A549 (cell line): ENCODE measurements at regions not wholly inside any gene's neighbourhood (a gene's known extent, or its start where the extent isn't known, plus 50 kb on each side); places are given as distances from the start of the nearest gene placed in this dataset.

Source experiments
- ATAC-seq, 2 experiments: fragments of 200-7000 bp in 1 of 2; fragments of >200 bp in 1 of 2; cut with Nextera tagmentation in 1 of 2; cut with Tn5 transposase in 1 of 2; 3 replicates each; pipeline versions ENCODE4 v1.8.0 to v1.9.1; 2018 to 2020; ENCODE audit warnings: mild to moderate bottlenecking in 1 of 2, moderate library complexity in 1 of 2
- CTCF ChIA-PET: fragments of 300-600 bp; sonication (Branson Sonifier 250); formaldehyde crosslinking; extraction: SDS; loops from one replicate; lab custom pipeline; 2021; ENCODE audit warnings: antibody characterized with exemption, inconsistent platforms; lab: Yijun Ruan, JAX
- POLR2A ChIA-PET: fragments of 350-600 bp; formaldehyde crosslinking; extraction: SDS; loops from one replicate; lab custom pipeline; 2021; ENCODE audit warnings: antibody characterized with exemption, inconsistent platforms; lab: Yijun Ruan, JAX
- DNase-seq, 2 experiments: peaks; one replicate each; pipeline versions ENCODE4 v3.0.0 to v3.0.0-alpha.2; 2011 to 2016; ENCODE audit warnings: low read depth in 1 of 2, low spot score in 1 of 2
- FAIRE-seq: peaks from 2 replicates; lab custom pipeline; 2011; peaks lifted over from hg19 to GRCh38; lab: Jason Lieb, UNC
- H3K27ac ChIP-seq, 2 experiments: fragments of >200 bp; sonication (Bioruptor Twin); formaldehyde crosslinking; 3 replicates each; pipeline ENCODE4 v1.5.1; 2016 to 2017
- H3K4me1 ChIP-seq: fragments of >200 bp; sonication (Bioruptor Twin); formaldehyde crosslinking; 3 replicates; pipeline ENCODE4 v1.6.1; 2016
- H3K4me2 ChIP-seq: fragments of >200 bp; sonication (Bioruptor Twin); formaldehyde crosslinking; 3 replicates; pipeline ENCODE4 v1.6.1; 2016
- H3K4me3 ChIP-seq: fragments of >200 bp; sonication (Bioruptor Twin); formaldehyde crosslinking; 3 replicates; pipeline ENCODE4 v1.5.1; 2016
- H3K9me3 ChIP-seq: fragments of >200 bp; sonication (Bioruptor Twin); formaldehyde crosslinking; 3 replicates; pipeline ENCODE4 v1.6.1; 2016
- EHF ChIP-seq: fragments of 250-450 bp; sonication (Bioruptor Pico); IDR thresholded peaks from 2 replicates; pipeline ENCODE4 v1.5.0; 2020; ENCODE audit warnings: mild to moderate bottlenecking
- EP300 ChIP-seq, 2 experiments: fragments of >200 bp; sonication (Bioruptor Twin); formaldehyde crosslinking; IDR thresholded peaks; 2 replicates in 1 of 2; 3 replicates in 1 of 2; pipeline ENCODE4 v1.6.1; 2016 to 2017
- FOSB ChIP-seq: fragments of 250-450 bp; sonication (Bioruptor Pico); IDR thresholded peaks from 2 replicates; pipeline ENCODE4 v1.5.0; 2020; ENCODE audit warnings: mild to moderate bottlenecking, moderate library complexity
- FOXS1 ChIP-seq: fragments of 250-450 bp; sonication (Bioruptor Pico); IDR thresholded peaks from 2 replicates; pipeline ENCODE4 v1.5.0; 2020; ENCODE audit warnings: mild to moderate bottlenecking, moderate library complexity
- HDAC2 ChIP-seq: fragments of 200-600 bp; sonication (generic); IDR thresholded peaks from 2 replicates; pipeline ENCODE4 v1.6.1; 2016
- JUN ChIP-seq, 2 experiments: fragments of >200 bp; sonication (Bioruptor Twin); formaldehyde crosslinking; IDR thresholded peaks; 2 replicates in 1 of 2; 3 replicates in 1 of 2; pipeline ENCODE4 v1.6.1; 2016 to 2017
- JUNB ChIP-seq: fragments of >200 bp; sonication (Bioruptor Twin); formaldehyde crosslinking; IDR thresholded peaks from 2 replicates; pipeline ENCODE4 v1.6.1; 2016
- KDM5A ChIP-seq: fragments of 200-600 bp; sonication (generic); IDR thresholded peaks from 2 replicates; pipeline ENCODE4 v1.6.1; 2016; ENCODE audit warnings: antibody characterized with exemption, mild to moderate bottlenecking
- MAZ ChIP-seq: fragments of 150-350 bp; IDR thresholded peaks from 2 replicates; pipeline ENCODE4 v1.6.1; 2014; ENCODE audit warnings: antibody characterized with exemption, low read depth, low read length, borderline replicate concordance
- NPAS2 ChIP-seq: fragments of 250-450 bp; sonication (Bioruptor Pico); IDR thresholded peaks from 2 replicates; pipeline ENCODE4 v1.8.0; 2022; ENCODE audit warnings: mild to moderate bottlenecking, moderate library complexity, borderline replicate concordance
- POLR2A ChIP-seq: IDR thresholded peaks from 2 replicates; pipeline ENCODE4 v1.6.1; 2012; ENCODE audit warnings: mild to moderate bottlenecking, low read length
- POLR2AphosphoS2 ChIP-seq: conservative IDR thresholded peaks from 2 replicates; pipeline ENCODE4 v1.6.1; 2012; ENCODE audit warnings: low read length, improper control_type of control experiment, inconsistent platforms
- RARB ChIP-seq: fragments of 250-450 bp; sonication (Bioruptor Pico); IDR thresholded peaks from 2 replicates; pipeline ENCODE4 v1.8.0; 2021; ENCODE audit warnings: mild to moderate bottlenecking, moderate library complexity
- RCOR1 ChIP-seq: fragments of 150-350 bp; IDR thresholded peaks from 2 replicates; pipeline ENCODE4 v1.6.1; 2014; ENCODE audit warnings: antibody characterized with exemption, low read length, low read depth
- SREBF2 ChIP-seq: fragments of 450-650 bp; IDR thresholded peaks from 2 replicates; pipeline ENCODE4 v1.6.1; 2014; ENCODE audit warnings: mild to moderate bottlenecking, moderate library complexity
- TFCP2L1 ChIP-seq: fragments of 250-450 bp; sonication (Bioruptor Pico); IDR thresholded peaks from 2 replicates; pipeline ENCODE4 v1.5.0; 2021; ENCODE audit warnings: mild to moderate bottlenecking
- WGBS: methylation state at CpG from one replicate; pipeline ENCODE4 v1.1.6; 2017; ENCODE audit errors: missing lambda C conversion rate; 5-methylcytosine and 5-hydroxymethylcytosine counted together
- TF ChIP-seq, protein P1 (sequence below): fragments of 150-350 bp; IDR thresholded peaks from 2 replicates; pipeline ENCODE4 v1.6.1; 2014; ENCODE audit warnings: low read depth, mild to moderate bottlenecking, low read length
- TF ChIP-seq, protein P2 (sequence below): IDR thresholded peaks from 2 replicates; pipeline ENCODE4 v1.6.1; 2012
- TF ChIP-seq, protein P3 (sequence below): fragments of 200-600 bp; sonication (generic); IDR thresholded peaks from 2 replicates; pipeline ENCODE4 v1.6.1; 2016; ENCODE audit warnings: antibody characterized with exemption, mild to moderate bottlenecking, moderate library complexity
- TF ChIP-seq, protein P4 (sequence below): fragments of >200 bp; sonication (Bioruptor Twin); formaldehyde crosslinking; IDR thresholded peaks from 2 replicates; pipeline ENCODE4 v1.6.1; 2016
- TF ChIP-seq, protein P5 (sequence below): fragments of >200 bp; sonication (Bioruptor Twin); formaldehyde crosslinking; IDR thresholded peaks from 3 replicates; pipeline ENCODE4 v1.6.1; 2016
- TF ChIP-seq, protein P6 (sequence below): fragments of 450-650 bp; IDR thresholded peaks from 2 replicates; pipeline ENCODE4 v1.6.1; 2014; ENCODE audit warnings: antibody characterized with exemption

DNA sequence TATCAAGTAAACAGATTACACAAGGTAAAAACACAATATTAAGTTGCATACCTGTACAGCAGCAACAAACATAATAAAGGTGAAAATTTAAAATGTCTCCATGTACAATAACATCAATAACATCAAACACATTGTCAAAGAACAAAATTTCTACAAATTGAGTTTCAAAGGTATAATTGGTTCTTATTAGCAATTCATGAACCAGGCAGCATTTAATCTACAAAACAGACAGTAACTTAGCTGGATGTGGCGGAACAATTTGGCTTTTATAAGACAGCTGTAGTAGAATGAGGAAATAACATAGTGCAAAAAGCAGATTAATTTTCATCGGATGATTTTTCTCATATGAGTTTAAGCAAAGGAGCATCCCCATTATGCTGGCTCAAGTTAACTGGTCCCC is 1176.8 kb downstream of the EFNA5 start:
- 97% methylated on average over 2 of the region's 2 CpGs for WGBS
- Histone ChIP-seq H3K27ac (no peak overlapping the region), H3K4me1 (no peaks in the 10 kb centered on the region), H3K4me2 (no peak overlapping the region), H3K4me3 (no peak overlapping the region), H3K9me3 (no peaks in the 10 kb centered on the region)
- ChIA-PET POLR2A (no interaction called here), CTCF (no interaction called here)
- no peak for TF ChIP-seq NPAS2 (CRISPR knock-in tag)
- no peak for TF ChIP-seq EHF (CRISPR knock-in tag)
- no peak for TF ChIP-seq KDM5A
- no peak for TF ChIP-seq POLR2A
- TF ChIP-seq, protein P1, sequence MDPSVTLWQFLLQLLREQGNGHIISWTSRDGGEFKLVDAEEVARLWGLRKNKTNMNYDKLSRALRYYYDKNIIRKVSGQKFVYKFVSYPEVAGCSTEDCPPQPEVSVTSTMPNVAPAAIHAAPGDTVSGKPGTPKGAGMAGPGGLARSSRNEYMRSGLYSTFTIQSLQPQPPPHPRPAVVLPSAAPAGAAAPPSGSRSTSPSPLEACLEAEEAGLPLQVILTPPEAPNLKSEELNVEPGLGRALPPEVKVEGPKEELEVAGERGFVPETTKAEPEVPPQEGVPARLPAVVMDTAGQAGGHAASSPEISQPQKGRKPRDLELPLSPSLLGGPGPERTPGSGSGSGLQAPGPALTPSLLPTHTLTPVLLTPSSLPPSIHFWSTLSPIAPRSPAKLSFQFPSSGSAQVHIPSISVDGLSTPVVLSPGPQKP, result no peak
- TF ChIP-seq RARB (CRISPR knock-in tag), result no peak
- TF ChIP-seq, protein P2, sequence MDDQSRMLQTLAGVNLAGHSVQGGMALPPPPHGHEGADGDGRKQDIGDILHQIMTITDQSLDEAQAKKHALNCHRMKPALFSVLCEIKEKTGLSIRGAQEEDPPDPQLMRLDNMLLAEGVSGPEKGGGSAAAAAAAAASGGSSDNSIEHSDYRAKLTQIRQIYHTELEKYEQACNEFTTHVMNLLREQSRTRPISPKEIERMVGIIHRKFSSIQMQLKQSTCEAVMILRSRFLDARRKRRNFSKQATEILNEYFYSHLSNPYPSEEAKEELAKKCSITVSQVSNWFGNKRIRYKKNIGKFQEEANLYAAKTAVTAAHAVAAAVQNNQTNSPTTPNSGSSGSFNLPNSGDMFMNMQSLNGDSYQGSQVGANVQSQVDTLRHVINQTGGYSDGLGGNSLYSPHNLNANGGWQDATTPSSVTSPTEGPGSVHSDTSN, result no peak
- no peak for TF ChIP-seq FOXS1 (CRISPR knock-in tag)
- TF ChIP-seq SREBF2, result no peak
- no peak for TF ChIP-seq RCOR1
- FAIRE-seq (no peak), ATAC-seq (no peak), DNase-seq (no peak)

DNA sequence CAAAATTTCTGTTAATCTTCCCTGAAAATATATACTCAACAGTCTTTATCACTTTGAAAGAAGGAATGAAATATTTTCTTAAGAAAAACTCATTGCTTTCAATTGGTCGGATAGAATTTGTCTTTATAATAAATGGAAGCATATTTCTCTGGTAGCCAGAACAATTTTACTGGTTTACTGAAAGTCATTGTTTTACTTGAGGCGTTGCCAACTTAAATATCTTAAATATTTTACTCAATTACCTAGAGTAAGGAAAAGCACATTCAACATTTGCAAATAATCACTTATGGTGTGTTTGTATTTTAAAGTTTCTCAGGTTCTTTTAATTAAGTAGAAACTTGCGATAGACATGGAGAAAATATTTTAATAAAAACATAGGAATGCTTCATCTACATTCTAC is 1181.7 kb downstream of the EFNA5 start:
- WGBS, result 61% methylated on average over 3 of the region's 3 CpGs
- ChIA-PET CTCF (no interaction called here), POLR2A (no interaction called here)
- Histone ChIP-seq H3K4me1 (no peaks in the 10 kb centered on the region), H3K9me3 (no peaks in the 10 kb centered on the region), H3K4me2 (no peak overlapping the region), H3K27ac (no peak overlapping the region), H3K4me3 (no peak overlapping the region)
- TF ChIP-seq EP300 (IDR thresholded peaks at IDR 0.05), result no peak
- TF ChIP-seq FOSB (CRISPR knock-in tag), result no peak
- TF ChIP-seq JUNB, result no peak
- TF ChIP-seq TFCP2L1 (CRISPR knock-in tag), result no peak
- TF ChIP-seq, protein P3, sequence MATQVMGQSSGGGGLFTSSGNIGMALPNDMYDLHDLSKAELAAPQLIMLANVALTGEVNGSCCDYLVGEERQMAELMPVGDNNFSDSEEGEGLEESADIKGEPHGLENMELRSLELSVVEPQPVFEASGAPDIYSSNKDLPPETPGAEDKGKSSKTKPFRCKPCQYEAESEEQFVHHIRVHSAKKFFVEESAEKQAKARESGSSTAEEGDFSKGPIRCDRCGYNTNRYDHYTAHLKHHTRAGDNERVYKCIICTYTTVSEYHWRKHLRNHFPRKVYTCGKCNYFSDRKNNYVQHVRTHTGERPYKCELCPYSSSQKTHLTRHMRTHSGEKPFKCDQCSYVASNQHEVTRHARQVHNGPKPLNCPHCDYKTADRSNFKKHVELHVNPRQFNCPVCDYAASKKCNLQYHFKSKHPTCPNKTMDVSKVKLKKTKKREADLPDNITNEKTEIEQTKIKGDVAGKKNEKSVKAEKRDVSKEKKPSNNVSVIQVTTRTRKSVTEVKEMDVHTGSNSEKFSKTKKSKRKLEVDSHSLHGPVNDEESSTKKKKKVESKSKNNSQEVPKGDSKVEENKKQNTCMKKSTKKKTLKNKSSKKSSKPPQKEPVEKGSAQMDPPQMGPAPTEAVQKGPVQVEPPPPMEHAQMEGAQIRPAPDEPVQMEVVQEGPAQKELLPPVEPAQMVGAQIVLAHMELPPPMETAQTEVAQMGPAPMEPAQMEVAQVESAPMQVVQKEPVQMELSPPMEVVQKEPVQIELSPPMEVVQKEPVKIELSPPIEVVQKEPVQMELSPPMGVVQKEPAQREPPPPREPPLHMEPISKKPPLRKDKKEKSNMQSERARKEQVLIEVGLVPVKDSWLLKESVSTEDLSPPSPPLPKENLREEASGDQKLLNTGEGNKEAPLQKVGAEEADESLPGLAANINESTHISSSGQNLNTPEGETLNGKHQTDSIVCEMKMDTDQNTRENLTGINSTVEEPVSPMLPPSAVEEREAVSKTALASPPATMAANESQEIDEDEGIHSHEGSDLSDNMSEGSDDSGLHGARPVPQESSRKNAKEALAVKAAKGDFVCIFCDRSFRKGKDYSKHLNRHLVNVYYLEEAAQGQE, result no peak
- no peak for TF ChIP-seq MAZ
- TF ChIP-seq, protein P4, sequence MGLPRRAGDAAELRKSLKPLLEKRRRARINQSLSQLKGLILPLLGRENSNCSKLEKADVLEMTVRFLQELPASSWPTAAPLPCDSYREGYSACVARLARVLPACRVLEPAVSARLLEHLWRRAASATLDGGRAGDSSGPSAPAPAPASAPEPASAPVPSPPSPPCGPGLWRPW, result no peak
- TF ChIP-seq, protein P5, sequence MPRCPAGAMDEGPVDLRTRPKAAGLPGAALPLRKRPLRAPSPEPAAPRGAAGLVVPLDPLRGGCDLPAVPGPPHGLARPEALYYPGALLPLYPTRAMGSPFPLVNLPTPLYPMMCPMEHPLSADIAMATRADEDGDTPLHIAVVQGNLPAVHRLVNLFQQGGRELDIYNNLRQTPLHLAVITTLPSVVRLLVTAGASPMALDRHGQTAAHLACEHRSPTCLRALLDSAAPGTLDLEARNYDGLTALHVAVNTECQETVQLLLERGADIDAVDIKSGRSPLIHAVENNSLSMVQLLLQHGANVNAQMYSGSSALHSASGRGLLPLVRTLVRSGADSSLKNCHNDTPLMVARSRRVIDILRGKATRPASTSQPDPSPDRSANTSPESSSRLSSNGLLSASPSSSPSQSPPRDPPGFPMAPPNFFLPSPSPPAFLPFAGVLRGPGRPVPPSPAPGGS, result no peak
- TF ChIP-seq HDAC2, result no peak
- no peak for TF ChIP-seq JUN (IDR thresholded peaks at IDR 0.05)
- TF ChIP-seq, protein P6, sequence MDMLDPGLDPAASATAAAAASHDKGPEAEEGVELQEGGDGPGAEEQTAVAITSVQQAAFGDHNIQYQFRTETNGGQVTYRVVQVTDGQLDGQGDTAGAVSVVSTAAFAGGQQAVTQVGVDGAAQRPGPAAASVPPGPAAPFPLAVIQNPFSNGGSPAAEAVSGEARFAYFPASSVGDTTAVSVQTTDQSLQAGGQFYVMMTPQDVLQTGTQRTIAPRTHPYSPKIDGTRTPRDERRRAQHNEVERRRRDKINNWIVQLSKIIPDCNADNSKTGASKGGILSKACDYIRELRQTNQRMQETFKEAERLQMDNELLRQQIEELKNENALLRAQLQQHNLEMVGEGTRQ, result no peak
- TF ChIP-seq POLR2AphosphoS2, result no peak
- DNase-seq, result no peak
- ATAC-seq, result no peak
- no peak for FAIRE-seq
